HL-60 (cell line): ENCODE measurements at regions not wholly inside any gene's neighbourhood (a gene's known extent, or its start where the extent isn't known, plus 50 kb on each side); places are given as distances from the start of the nearest gene placed in this dataset.

Source experiments
- DNase-seq, 2 experiments: peaks; one replicate each; pipeline ENCODE4 v3.0.0-alpha.2; 2010 to 2020; ENCODE audit warnings: low read depth in 1 of 2, low spot score in 1 of 2
- H3K27ac ChIP-seq: fragments of 250-450 bp; sonication (Bioruptor Pico); replicated peaks from 2 replicates; pipeline ENCODE4 v1.5.1; 2020; ENCODE audit warnings: mild to moderate bottlenecking, moderate library complexity
- H3K27me3 ChIP-seq: fragments of 250-450 bp; sonication (Bioruptor Pico); 2 replicates; pipeline ENCODE4 v1.5.1; 2021; ENCODE audit warnings: mild to moderate bottlenecking, moderate library complexity; ENCODE audit not compliant: insufficient read depth, poor library complexity, severe bottlenecking
- H3K4me3 ChIP-seq: replicated peaks from 2 replicates; pipeline ENCODE4 v1.5.1; 2011; ENCODE audit warnings: mild to moderate bottlenecking, control low read depth, low read length; ENCODE audit not compliant: insufficient read depth
- GABPA ChIP-seq: IDR thresholded peaks from 2 replicates; pipeline ENCODE4 v1.6.1; 2012; ENCODE audit warnings: low read depth
- POLR2AphosphoS5 ChIP-seq: IDR thresholded peaks from 2 replicates; pipeline ENCODE4 v1.6.1; 2012; ENCODE audit warnings: low read depth
- SPI1 ChIP-seq: IDR thresholded peaks from 2 replicates; pipeline ENCODE4 v1.6.1; 2012; ENCODE audit warnings: low read depth, mild to moderate bottlenecking, borderline replicate concordance
- TF ChIP-seq, protein P1 (sequence below): IDR thresholded peaks from one replicate; pipeline ENCODE4 v1.5.1; 2011; ENCODE audit warnings: low read length, control low read depth, inconsistent platforms; ENCODE audit not compliant: insufficient read depth
- TF ChIP-seq, protein P2 (sequence below): IDR thresholded peaks from 2 replicates; pipeline ENCODE4 v1.6.1; 2012; ENCODE audit warnings: low read depth; ENCODE audit not compliant: insufficient replicate concordance

DNA sequence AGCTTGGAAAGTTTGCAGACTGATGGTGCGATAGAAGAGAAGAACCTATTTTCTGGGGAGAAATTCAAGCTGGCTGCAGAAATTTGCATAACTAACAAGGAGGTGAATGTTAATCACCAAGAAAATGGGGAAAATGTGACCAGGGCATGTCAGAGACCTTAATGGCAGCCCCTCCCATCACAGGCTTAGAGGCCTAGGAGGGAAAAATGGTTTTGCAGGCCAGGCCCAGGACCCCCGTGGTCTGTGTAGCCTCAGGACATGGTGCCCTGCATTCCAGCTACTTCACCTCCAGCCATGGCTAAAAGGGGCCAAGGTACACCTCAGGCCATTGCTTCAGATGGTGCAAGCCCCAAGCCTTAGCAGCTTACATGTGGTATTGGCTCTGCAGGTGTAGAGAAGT, 207.1 kb upstream of the CXorf66 start:
- no peak for DNase-seq
- Histone ChIP-seq H3K4me3 (no peak overlapping the region), H3K27ac (no peak overlapping the region), H3K27me3 (no peaks in the 10 kb centered on the region)
- TF ChIP-seq, protein P1, sequence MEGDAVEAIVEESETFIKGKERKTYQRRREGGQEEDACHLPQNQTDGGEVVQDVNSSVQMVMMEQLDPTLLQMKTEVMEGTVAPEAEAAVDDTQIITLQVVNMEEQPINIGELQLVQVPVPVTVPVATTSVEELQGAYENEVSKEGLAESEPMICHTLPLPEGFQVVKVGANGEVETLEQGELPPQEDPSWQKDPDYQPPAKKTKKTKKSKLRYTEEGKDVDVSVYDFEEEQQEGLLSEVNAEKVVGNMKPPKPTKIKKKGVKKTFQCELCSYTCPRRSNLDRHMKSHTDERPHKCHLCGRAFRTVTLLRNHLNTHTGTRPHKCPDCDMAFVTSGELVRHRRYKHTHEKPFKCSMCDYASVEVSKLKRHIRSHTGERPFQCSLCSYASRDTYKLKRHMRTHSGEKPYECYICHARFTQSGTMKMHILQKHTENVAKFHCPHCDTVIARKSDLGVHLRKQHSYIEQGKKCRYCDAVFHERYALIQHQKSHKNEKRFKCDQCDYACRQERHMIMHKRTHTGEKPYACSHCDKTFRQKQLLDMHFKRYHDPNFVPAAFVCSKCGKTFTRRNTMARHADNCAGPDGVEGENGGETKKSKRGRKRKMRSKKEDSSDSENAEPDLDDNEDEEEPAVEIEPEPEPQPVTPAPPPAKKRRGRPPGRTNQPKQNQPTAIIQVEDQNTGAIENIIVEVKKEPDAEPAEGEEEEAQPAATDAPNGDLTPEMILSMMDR: no peak
- no peak for TF ChIP-seq POLR2AphosphoS5
- TF ChIP-seq, protein P2, sequence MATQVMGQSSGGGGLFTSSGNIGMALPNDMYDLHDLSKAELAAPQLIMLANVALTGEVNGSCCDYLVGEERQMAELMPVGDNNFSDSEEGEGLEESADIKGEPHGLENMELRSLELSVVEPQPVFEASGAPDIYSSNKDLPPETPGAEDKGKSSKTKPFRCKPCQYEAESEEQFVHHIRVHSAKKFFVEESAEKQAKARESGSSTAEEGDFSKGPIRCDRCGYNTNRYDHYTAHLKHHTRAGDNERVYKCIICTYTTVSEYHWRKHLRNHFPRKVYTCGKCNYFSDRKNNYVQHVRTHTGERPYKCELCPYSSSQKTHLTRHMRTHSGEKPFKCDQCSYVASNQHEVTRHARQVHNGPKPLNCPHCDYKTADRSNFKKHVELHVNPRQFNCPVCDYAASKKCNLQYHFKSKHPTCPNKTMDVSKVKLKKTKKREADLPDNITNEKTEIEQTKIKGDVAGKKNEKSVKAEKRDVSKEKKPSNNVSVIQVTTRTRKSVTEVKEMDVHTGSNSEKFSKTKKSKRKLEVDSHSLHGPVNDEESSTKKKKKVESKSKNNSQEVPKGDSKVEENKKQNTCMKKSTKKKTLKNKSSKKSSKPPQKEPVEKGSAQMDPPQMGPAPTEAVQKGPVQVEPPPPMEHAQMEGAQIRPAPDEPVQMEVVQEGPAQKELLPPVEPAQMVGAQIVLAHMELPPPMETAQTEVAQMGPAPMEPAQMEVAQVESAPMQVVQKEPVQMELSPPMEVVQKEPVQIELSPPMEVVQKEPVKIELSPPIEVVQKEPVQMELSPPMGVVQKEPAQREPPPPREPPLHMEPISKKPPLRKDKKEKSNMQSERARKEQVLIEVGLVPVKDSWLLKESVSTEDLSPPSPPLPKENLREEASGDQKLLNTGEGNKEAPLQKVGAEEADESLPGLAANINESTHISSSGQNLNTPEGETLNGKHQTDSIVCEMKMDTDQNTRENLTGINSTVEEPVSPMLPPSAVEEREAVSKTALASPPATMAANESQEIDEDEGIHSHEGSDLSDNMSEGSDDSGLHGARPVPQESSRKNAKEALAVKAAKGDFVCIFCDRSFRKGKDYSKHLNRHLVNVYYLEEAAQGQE: no peak

DNA sequence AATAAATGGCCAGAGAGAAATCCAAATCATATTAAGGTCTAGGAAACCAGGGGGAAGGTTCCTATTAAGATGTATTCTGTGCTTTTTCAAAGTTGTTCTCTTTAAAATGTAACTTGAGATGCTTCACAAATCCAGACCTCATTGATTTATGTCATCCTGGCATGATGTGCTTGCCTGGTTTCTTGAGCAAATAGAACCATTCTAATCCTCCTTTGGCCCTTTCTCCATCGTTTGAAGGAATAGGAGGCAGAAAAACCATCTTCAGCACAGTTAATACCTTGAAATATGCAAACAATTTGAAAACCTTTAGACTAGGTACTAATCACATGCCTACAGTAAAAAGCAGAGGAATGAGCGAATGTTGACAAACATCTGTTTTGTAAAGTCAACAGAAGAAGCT, 202.2 kb upstream of the CXorf66 start:
- TF ChIP-seq, protein P2: no peak
- TF ChIP-seq POLR2AphosphoS5 (no peak), GABPA (no peak), SPI1 (no peak)
- TF ChIP-seq, protein P1: no peak
- Histone ChIP-seq H3K4me3 (no peak overlapping the region), H3K27me3 (no peaks in the 10 kb centered on the region), H3K27ac (no peak overlapping the region)
- no peak for DNase-seq

DNA sequence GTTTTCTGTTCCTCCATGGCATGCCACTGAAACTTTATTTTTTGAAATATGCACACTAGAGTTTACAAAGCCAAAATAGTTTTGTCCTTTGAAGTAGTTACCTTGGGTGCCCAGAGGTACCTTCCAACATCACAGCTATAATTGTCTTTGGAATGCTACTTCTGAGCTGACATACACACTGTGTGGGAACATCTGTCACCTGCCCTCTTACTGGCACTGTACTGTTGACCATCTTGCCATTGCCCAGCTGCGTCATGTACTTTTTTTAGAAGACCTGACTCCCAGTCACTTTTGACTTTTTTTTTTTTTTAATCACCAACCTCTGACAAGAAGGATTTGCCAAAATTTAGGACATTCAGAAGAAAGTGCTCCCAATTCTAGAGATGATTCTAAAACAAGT, 200.5 kb upstream of the CXorf66 start:
- TF ChIP-seq, protein P1: no peak
- TF ChIP-seq SPI1 (no peak), POLR2AphosphoS5 (no peak), GABPA (no peak)
- TF ChIP-seq, protein P2: no peak
- Histone ChIP-seq H3K27me3 (no peaks in the 10 kb centered on the region), H3K27ac (no peak overlapping the region), H3K4me3 (no peak overlapping the region)
- no peak for DNase-seq
